GM23338 (cell line): ENCODE measurements at regions not wholly inside any gene's neighbourhood (a gene's known extent, or its start where the extent isn't known, plus 50 kb on each side); places are given as distances from the start of the nearest gene placed in this dataset.

Source experiments
- ATAC-seq: fragments of 200-7000 bp; cut with Tn5 transposase; 3 replicates; pipeline ENCODE4 v1.9.1; 2020
- DNase-seq: peaks from one replicate; pipeline ENCODE4 v3.0.0-alpha.2; 2015; ENCODE audit warnings: low spot score
- H2AFZ ChIP-seq: fragments of 200-600 bp; sonication (generic); 2 replicates; pipeline ENCODE4 v1.8.0; 2016; ENCODE audit warnings: antibody characterized with exemption, mild to moderate bottlenecking, moderate library complexity
- H3F3A ChIP-seq: fragments of 200-600 bp; sonication (generic); replicated peaks from 2 replicates; pipeline ENCODE4 v1.8.0; 2017; ENCODE audit warnings: antibody characterized with exemption, mixed run types, low read depth
- H3K27ac ChIP-seq: fragments of 200-600 bp; sonication (generic); 2 replicates; pipeline ENCODE4 v1.6.1; 2016; ENCODE audit warnings: low read depth
- H3K27me3 ChIP-seq: fragments of 200-600 bp; sonication (generic); 2 replicates; pipeline ENCODE4 v1.8.0; 2016; ENCODE audit warnings: mild to moderate bottlenecking, mixed run types, moderate library complexity; ENCODE audit not compliant: insufficient read depth
- H3K36me3 ChIP-seq: fragments of 200-600 bp; sonication (generic); 2 replicates; pipeline ENCODE4 v1.8.0; 2016; ENCODE audit warnings: mild to moderate bottlenecking; ENCODE audit not compliant: insufficient read depth
- H3K4me1 ChIP-seq: fragments of 200-600 bp; sonication (generic); 2 replicates; pipeline ENCODE4 v1.8.0; 2016; ENCODE audit warnings: mild to moderate bottlenecking, moderate library complexity; ENCODE audit not compliant: insufficient read depth
- H3K4me2 ChIP-seq: fragments of 200-600 bp; sonication (generic); 2 replicates; pipeline ENCODE4 v1.7.1; 2017; ENCODE audit warnings: mixed run types
- H3K4me3 ChIP-seq: fragments of 200-600 bp; sonication (generic); 2 replicates; pipeline ENCODE4 v1.6.1; 2016; ENCODE audit warnings: mixed run types
- H3K79me2 ChIP-seq: fragments of 200-600 bp; sonication (generic); replicated peaks from 2 replicates; pipeline ENCODE4 v1.8.0; 2017; ENCODE audit warnings: mild to moderate bottlenecking; ENCODE audit not compliant: insufficient read depth
- H3K9me2 ChIP-seq: fragments of 200-600 bp; sonication (generic); 2 replicates; pipeline ENCODE4 v1.8.0; 2017; ENCODE audit not compliant: insufficient read depth
- H4K20me1 ChIP-seq: fragments of 200-600 bp; sonication (generic); replicated peaks from 2 replicates; pipeline ENCODE4 v1.8.0; 2017; ENCODE audit warnings: mild to moderate bottlenecking; ENCODE audit not compliant: insufficient read depth
- H3K27ac Mint-ChIP-seq: 2 replicates; pipeline ENCODE4 v1.8.0; 2020; ENCODE audit warnings: inconsistent platforms, mild to moderate bottlenecking, moderate library complexity, mixed read lengths
- H3K27me3 Mint-ChIP-seq: 3 replicates; pipeline ENCODE4 v1.8.0; 2022; ENCODE audit warnings: low read depth, mild to moderate bottlenecking, moderate library complexity, mixed read lengths, inconsistent platforms; ENCODE audit not compliant: insufficient read depth, poor library complexity
- H3K36me3 Mint-ChIP-seq: 3 replicates; pipeline ENCODE4 v1.8.0; 2021; ENCODE audit warnings: low read depth, mild to moderate bottlenecking, inconsistent platforms, moderate library complexity, mixed read lengths
- H3K4me1 Mint-ChIP-seq: 3 replicates; pipeline ENCODE4 v1.8.0; 2020; ENCODE audit warnings: mild to moderate bottlenecking, inconsistent platforms, mixed read lengths
- H3K4me3 Mint-ChIP-seq: 3 replicates; pipeline ENCODE4 v1.8.0; 2021; ENCODE audit warnings: moderate library complexity, mild to moderate bottlenecking, inconsistent platforms, mixed read lengths
- H3K9me3 Mint-ChIP-seq: 3 replicates; pipeline ENCODE4 v1.8.0; 2020; ENCODE audit warnings: moderate library complexity, mild to moderate bottlenecking, inconsistent platforms, mixed read lengths
- CREB1 ChIP-seq: fragments of 250-450 bp; sonication (Bioruptor Pico); IDR thresholded peaks from 2 replicates; pipeline ENCODE4 v1.5.0; 2020; ENCODE audit warnings: low read depth, mild to moderate bottlenecking, moderate library complexity
- EZH2 ChIP-seq: fragments of 200-600 bp; sonication (generic); IDR thresholded peaks from one replicate; pipeline ENCODE4 v1.8.0; 2017; ENCODE audit warnings: antibody characterized with exemption, mild to moderate bottlenecking, low read depth; ENCODE audit not compliant: unreplicated experiment
- EZH2phosphoT487 ChIP-seq: fragments of 200-600 bp; sonication (generic); IDR thresholded peaks from one replicate; pipeline ENCODE4 v1.8.1; 2018; ENCODE audit warnings: antibody characterized with exemption; ENCODE audit not compliant: unreplicated experiment
- JUNB ChIP-seq: IDR thresholded peaks from one replicate; pipeline ENCODE4 v1.6.1; 2016; ENCODE audit warnings: antibody characterized with exemption; ENCODE audit not compliant: unreplicated experiment
- NANOG ChIP-seq: IDR thresholded peaks from 2 replicates; pipeline ENCODE4 v1.6.1; 2016; ENCODE audit warnings: antibody characterized with exemption, borderline replicate concordance
- POLR2AphosphoS5 ChIP-seq: IDR thresholded peaks from 2 replicates; pipeline ENCODE4 v1.6.1; 2016; ENCODE audit warnings: antibody characterized with exemption, low read depth
- REST ChIP-seq: IDR thresholded peaks from one replicate; pipeline ENCODE4 v1.6.1; 2018; ENCODE audit warnings: antibody characterized with exemption; ENCODE audit not compliant: unreplicated experiment
- TF ChIP-seq, protein P1 (sequence below): IDR thresholded peaks from 2 replicates; pipeline ENCODE4 v1.6.1; 2016; ENCODE audit warnings: antibody characterized with exemption
- TF ChIP-seq, protein P2 (sequence below): fragments of 250-450 bp; sonication (Bioruptor Pico); IDR thresholded peaks from 2 replicates; pipeline ENCODE4 v1.5.0; 2020; ENCODE audit warnings: mild to moderate bottlenecking, moderate library complexity

DNA sequence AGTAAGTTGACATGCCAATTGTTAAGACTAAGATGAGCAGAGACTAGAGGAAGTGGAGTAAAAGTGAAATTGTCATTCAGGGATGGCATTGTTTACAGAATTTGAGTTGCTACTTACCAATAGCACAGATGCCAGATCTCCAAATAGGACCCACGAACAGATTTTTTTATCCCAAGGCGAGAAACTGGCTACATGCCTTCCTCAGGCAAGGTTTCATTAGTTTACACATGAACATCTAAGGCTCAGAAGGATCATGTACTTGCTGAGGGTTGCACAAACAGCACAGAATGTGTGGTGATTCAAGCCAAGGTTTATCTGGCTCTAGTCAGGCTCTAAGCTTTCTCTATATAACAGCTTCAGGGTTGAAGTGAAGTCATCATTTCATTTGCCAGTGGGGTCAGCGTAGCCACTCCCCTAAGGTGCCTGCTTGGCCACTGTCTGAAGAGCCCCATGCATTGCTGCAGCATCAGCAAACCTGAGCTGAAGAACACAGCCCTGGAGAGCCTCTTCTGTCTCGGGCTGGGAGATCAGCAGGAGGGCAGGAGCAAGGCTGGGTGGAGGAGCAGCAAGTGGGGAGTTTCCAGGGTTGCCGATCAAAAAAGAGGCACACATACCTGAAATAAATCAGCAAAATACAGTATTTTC lies 193.0 kb upstream of the LCORL start:
- peaks cover 4% of the 10 kb centered on the region for H3K27me3 Mint-ChIP-seq
- peak; percentile 97 for ATAC-seq

More for the DNA sequence above, 193.0 kb upstream of the LCORL start:
- Histone ChIP-seq H4K20me1 (no peaks in the 10 kb centered on the region), H3K36me3 (no peaks in the 10 kb centered on the region), H3F3A (no peaks in the 10 kb centered on the region), H3K27ac (no peak overlapping the region), H3K79me2 (no peaks in the 10 kb centered on the region), H3K4me1 (no peaks in the 10 kb centered on the region), H3K9me2 (peaks cover 12% of the 10 kb centered on the region), H2AFZ (peak overlapping the region; percentile 74), H3K27me3 (no peaks in the 10 kb centered on the region), H3K4me3 (no peak overlapping the region), H3K4me2 (no peak overlapping the region)
- TF ChIP-seq JUNB (no peak), REST (no peak), CREB1 (CRISPR knock-in tag) (no peak), EZH2phosphoT487 (no peak), EZH2 (no peak), POLR2AphosphoS5 (no peak), NANOG (no peak)
- TF ChIP-seq, protein P1, sequence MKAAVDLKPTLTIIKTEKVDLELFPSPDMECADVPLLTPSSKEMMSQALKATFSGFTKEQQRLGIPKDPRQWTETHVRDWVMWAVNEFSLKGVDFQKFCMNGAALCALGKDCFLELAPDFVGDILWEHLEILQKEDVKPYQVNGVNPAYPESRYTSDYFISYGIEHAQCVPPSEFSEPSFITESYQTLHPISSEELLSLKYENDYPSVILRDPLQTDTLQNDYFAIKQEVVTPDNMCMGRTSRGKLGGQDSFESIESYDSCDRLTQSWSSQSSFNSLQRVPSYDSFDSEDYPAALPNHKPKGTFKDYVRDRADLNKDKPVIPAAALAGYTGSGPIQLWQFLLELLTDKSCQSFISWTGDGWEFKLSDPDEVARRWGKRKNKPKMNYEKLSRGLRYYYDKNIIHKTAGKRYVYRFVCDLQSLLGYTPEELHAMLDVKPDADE, result no peak
- TF ChIP-seq, protein P2, sequence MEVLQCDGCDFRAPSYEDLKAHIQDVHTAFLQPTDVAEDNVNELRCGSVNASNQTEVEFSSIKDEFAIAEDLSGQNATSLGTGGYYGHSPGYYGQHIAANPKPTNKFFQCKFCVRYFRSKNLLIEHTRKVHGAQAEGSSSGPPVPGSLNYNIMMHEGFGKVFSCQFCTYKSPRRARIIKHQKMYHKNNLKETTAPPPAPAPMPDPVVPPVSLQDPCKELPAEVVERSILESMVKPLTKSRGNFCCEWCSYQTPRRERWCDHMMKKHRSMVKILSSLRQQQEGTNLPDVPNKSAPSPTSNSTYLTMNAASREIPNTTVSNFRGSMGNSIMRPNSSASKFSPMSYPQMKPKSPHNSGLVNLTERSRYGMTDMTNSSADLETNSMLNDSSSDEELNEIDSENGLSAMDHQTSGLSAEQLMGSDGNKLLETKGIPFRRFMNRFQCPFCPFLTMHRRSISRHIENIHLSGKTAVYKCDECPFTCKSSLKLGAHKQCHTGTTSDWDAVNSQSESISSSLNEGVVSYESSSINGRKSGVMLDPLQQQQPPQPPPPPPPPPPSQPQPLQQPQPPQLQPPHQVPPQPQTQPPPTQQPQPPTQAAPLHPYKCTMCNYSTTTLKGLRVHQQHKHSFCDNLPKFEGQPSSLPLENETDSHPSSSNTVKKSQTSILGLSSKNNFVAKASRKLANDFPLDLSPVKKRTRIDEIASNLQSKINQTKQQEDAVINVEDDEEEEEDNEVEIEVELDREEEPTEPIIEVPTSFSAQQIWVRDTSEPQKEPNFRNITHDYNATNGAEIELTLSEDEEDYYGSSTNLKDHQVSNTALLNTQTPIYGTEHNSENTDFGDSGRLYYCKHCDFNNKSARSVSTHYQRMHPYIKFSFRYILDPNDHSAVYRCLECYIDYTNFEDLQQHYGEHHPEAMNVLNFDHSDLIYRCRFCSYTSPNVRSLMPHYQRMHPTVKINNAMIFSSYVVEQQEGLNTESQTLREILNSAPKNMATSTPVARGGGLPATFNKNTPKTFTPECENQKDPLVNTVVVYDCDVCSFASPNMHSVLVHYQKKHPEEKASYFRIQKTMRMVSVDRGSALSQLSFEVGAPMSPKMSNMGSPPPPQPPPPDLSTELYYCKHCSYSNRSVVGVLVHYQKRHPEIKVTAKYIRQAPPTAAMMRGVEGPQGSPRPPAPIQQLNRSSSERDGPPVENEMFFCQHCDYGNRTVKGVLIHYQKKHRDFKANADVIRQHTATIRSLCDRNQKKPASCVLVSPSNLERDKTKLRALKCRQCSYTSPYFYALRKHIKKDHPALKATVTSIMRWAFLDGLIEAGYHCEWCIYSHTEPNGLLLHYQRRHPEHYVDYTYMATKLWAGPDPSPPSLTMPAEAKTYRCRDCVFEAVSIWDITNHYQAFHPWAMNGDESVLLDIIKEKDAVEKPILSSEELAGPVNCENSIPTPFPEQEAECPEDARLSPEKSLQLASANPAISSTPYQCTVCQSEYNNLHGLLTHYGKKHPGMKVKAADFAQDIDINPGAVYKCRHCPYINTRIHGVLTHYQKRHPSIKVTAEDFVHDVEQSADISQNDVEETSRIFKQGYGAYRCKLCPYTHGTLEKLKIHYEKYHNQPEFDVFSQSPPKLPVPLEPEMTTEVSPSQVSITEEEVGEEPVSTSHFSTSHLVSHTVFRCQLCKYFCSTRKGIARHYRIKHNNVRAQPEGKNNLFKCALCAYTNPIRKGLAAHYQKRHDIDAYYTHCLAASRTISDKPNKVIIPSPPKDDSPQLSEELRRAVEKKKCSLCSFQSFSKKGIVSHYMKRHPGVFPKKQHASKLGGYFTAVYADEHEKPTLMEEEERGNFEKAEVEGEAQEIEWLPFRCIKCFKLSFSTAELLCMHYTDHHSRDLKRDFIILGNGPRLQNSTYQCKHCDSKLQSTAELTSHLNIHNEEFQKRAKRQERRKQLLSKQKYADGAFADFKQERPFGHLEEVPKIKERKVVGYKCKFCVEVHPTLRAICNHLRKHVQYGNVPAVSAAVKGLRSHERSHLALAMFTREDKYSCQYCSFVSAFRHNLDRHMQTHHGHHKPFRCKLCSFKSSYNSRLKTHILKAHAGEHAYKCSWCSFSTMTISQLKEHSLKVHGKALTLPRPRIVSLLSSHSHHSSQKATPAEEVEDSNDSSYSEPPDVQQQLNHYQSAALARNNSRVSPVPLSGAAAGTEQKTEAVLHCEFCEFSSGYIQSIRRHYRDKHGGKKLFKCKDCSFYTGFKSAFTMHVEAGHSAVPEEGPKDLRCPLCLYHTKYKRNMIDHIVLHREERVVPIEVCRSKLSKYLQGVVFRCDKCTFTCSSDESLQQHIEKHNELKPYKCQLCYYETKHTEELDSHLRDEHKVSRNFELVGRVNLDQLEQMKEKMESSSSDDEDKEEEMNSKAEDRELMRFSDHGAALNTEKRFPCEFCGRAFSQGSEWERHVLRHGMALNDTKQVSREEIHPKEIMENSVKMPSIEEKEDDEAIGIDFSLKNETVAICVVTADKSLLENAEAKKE (CRISPR knock-in tag), result peak; percentile 64; the same call in 1 of the 2 replicates
- Mint-ChIP-seq H3K4me1 (peaks cover 5% of the 10 kb centered on the region), H3K36me3 (no peaks in the 10 kb centered on the region), H3K9me3 (no peaks in the 10 kb centered on the region), H3K27ac (no peak overlapping the region), H3K4me3 (no peak overlapping the region)
- DNase-seq, result peak; percentile 49
